ENCODE measurements at regions not wholly inside any gene's neighbourhood (a gene's known extent, or its start where the extent isn't known, plus 50 kb on each side); places are given as distances from the start of the nearest gene placed in this dataset.
"Not testable (repeated sequence)": the region's sequence is repeated elsewhere in the genome, so short reads cannot be mapped to it uniquely, and the experiment has no call there.

GRCh38 chrX:142483965-142484364 lies 278.9 kb upstream of the MAGEC2 start:
- DNase-seq, result no peak

- DNase-seq, result no peak
Measured at GRCh38 chrX:142446349-142446748, 241.3 kb upstream of the MAGEC2 start.

GRCh38 chrX:142428916-142429315 lies 223.8 kb upstream of the MAGEC2 start:
- no peak for DNase-seq

- DNase-seq, result not testable (repeated sequence)
Measured at GRCh38 chrX:142390998-142391397, 185.9 kb upstream of the MAGEC2 start.

- no peak for DNase-seq
Measured at GRCh38 chrX:142363501-142363900, 158.4 kb upstream of the MAGEC2 start.

DNA sequence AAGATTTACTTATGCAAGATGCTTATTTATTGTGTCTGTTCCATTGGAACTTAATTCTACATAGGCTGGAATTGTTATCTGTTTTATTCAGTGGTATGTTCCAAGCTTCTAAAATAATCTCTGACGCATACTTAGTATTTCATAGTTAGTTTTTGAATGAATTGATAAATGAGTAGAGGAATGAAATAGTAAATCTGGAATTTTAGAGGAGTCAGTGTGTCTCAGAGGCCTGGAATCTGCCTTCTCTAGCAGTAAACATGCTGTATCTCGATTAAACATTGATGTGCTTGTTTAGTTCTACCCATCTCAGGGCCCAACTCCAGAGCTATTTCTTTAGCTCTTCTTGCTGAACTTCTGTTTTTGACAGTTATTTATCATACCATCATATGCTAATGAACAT lies 154.2 kb upstream of the MAGEC2 start:
- no peak for DNase-seq

GRCh38 chrX:142327182-142327581 lies 122.1 kb upstream of the MAGEC2 start:
- DNase-seq, result no peak

- no peak for DNase-seq
Measured at GRCh38 chrX:142312591-142312990, 107.5 kb upstream of the MAGEC2 start.

- DNase-seq, result no peak
Measured at GRCh38 chrX:142299406-142299805, 94.3 kb upstream of the MAGEC2 start.

DNA sequence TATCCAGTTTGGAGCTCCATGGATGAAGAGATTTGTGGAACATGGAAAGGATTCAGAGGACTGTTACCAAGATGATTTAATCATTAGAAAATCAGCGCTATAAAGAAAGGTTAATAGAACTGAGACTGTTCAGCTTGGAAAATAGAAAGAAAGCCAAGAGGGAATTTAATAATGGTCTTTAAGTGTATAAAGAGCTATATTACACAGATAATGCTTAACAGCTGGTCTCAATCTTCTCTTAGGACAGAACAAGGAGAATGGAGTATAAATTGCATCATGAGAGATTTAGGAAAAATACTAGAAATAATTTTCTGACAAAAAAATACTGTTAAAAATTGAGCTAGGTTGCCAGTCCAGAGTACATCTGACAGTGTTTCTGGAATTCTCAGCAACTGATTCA lies 91.3 kb upstream of the MAGEC2 start:
- DNase-seq, result no peak

DNA sequence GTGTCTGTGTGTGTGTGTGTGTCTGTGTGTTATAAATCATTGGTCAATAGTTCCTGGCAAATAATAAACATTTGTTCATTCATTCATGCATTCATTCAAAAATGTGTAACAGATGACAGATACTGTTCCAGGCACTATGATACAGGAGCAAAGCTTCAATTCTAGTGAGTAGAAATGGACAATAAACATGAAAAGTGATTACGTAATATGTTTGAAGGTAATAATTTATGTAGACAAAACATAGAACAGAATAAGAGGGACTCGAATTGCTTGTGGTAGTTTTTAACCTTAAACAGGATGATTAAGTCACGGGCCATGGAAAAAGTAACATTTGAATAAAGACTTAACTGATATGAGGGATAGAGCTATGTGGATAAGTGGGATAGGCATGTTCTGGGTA lies 90.1 kb upstream of the MAGEC2 start:
- no peak for DNase-seq

DNA sequence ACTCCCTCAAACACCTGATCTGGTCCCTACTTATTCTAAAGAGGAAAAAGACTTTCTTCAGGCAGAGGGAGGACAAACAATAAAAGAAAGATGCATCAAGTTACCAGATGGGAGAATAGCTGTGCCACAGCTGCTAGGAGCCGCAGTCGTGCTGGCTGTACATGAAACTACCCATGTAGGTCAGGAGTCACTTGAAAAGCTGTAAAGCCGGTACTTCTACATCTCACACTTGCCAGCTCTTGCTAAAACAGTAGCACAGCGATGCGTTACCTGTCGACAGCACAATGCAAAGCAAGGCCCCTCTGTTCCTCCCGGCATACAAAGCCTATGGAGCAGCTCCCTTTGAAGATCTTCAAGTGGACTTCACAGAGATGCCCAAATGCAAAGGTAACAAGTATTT lies 65.1 kb upstream of the MAGEC2 start:
- peak; percentile 20 for DNase-seq

GRCh38 chrX:142266417-142266816 lies 61.3 kb upstream of the MAGEC2 start:
- DNase-seq, result no peak

- not testable (repeated sequence) for DNase-seq
Measured at GRCh38 chrX:142265549-142265948, 60.5 kb upstream of the MAGEC2 start.

DNA sequence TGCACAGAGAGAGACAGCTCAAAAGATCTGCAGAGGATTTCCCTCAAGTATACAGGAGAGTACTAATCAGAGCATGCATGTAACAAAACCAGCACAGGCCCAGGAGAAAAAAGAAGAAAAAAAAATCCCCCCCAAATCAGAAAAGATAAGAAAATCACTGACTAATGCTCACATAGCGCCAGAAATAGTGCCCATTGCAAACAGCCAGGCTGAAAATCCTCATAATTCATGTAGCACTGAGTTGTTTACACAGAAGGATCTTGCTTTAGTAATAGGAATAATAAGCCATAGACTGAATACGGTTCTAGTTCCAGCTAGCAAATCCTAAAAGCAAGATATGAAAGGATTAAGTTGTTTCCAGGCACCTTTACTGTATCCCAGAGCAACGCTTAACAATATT lies 51.8 kb upstream of the MAGEC2 start:
- DNase-seq, result no peak
